ENCODE measurements at regions not wholly inside any gene's neighbourhood (a gene's known extent, or its start where the extent isn't known, plus 50 kb on each side); places are given as distances from the start of the nearest gene placed in this dataset.
"Not testable (repeated sequence)": the region's sequence is repeated elsewhere in the genome, so short reads cannot be mapped to it uniquely, and the experiment has no call there.

DNA sequence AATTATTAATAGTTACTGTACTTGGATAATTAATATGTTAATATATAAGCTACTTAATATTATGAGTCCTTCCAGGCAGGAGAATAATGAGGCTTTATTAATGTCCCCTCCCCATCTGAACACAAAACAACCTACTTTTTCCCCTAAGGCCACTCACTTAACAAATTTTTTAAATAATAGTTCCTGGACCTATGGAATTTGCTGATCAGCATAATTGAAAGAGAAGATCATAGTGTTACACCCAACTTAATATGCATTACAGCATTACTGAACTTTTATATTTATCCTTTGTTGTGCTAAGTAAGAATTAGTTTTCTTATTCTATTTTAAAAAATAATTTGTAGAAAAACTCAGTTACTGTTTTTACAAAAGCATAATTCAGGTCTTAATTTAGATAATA is 1537.7 kb upstream of the GOT2 start:
- no peak for DNase-seq (ENCODE audit: low read depth)

DNA sequence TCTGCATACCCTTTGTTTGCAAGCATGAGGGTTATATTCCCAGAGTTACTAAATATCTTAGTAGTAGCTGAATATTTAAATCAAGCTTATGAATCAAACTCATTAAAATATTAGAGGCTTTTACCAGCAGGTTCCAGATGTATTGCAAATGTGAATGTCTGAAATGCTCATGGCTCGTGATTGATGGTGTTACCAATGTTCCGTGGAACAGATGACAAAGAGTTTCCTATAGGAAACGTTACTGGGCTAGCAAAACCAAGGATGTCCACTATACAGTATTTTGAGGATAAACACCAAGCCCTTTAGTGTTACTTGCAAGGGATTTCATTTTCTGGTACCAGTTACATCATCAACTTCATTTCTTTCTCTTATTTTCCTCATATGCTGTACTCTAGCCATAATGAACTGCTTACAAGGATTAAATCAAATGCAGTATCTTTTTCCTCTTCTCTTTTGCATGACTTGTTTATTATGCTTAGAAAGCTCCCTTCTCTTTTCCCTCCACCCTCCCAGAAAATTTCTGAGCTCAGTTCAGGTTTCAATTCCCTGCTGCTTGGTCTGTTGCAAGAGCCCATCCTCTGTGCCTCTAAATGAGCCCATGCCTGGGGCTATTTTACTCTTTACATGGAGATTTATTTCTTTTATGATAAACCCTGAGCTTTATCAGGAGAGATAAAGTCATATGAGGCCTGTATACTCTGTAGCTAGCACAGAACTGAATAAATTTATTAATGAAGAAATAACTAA is 1537.1 kb upstream of the GOT2 start:
- DNase-seq (ENCODE audit: low read depth): no peak

DNA sequence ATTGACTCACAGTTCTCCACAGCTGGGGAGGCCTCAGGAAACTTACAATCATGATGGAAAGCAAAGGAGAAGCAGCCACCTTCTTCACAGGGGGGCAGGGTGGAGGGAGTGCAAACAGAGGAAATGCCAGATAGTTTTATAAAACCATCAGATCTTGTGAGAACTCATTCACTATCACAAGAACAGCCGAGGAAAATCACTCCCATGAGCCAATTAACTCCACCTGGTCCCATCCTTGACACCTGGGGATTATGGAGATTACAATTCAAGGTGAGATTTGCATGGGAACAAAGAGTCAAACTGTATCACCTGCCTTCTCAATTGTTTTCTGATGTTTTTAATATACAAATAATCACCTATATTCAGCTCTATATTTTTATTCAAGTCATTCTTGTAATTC is 1527.3 kb upstream of the GOT2 start:
- DNase-seq (ENCODE audit: low read depth): no peak

DNA sequence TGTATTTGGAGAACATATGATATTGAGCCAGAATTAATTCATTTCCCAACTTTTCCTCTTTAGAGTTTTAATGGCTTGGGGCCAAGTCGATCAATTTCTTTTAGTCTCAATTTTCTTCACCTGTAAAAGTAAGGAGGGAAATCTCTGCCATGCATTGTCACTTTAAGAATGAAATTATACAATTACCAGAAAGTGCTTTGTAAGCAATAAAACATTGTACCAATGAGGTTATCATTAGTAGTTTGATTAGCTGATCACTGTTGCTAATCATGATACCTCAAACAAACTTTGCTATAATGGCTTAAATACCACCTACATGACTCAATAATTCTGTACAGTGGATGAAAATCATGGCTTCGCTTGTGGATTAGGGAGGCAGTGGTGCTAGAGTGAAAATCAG is 1525.8 kb upstream of the GOT2 start:
- no peak for DNase-seq (ENCODE audit: low read depth)

DNA sequence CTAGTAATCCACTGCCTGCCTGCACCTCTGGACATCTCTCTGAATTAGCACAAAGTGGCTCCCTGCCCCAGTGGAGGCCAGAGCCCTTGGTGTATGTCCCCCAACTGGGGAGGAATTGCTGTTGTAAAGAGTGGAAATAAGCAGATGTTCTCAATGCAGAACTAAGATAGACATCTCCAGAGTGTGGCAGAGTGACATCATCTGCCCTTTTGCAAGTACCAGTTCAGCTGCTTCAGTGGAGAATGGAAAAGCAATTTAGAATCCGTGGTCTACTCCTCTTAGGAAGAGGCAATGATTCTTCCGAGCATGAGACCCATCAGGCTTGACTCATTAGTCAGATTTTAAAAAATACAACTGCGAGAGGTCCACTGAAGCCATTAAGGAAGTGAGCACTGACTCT is 1512.0 kb upstream of the GOT2 start:
- DNase-seq (ENCODE audit: low read depth): no peak

DNA sequence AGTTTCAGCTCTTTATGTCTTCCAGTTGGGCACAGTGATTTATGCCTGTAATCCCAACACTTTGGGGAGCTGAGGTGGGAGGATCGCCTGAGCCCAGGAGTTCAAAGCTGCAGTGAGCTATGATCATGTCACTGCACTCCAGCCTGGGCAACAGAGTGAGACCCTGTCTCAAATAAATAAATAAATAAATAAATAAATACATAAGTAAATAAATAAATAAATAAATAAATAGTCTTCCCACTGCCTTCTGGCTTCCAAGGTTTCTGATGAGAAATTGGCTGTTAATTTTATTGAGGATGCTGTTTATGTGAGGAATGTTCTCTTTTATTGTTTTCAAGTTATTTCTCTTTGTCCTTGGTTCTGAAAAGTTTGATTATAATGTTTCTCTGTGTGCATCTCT is 1507.6 kb upstream of the GOT2 start:
- DNase-seq (ENCODE audit: low read depth): no peak

DNA sequence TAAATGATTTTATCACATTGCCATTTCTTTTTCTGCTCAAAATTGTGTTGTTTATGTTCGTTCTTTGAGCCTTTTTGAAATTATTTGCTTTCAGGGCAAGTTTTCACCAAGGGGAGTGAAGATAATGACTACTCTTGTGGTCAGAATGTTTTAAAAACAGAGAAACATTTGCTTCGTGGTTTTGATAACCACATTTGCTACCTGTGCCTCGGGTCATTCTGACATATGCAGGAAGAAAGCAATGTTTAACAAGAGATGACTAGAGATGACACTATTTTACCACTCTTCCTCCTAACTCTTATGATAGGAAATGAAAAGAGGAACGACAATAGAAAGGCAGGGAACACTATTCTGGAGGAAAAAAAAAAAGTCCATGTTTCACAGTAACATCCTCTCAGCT is 1496.5 kb upstream of the GOT2 start:
- DNase-seq (ENCODE audit: low read depth): peak; percentile 19

DNA sequence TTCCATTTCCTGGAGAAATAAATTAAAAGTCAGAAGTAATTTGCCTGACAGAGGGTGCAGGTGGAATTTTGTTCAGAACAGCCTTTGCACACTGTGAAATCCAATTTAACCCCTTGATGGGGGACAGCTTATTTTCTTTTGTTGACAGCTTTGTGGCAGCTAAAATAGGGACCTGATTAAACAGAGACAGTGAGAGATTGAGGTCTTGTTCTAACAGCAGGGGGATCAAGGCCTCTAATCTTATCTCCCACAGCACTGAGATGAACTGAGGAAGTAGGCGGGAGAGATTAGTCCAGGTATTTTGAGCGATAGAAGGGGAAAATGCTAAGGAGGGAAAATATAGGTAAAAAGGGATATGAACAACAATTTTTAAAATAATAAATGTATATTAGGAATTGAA is 1491.4 kb upstream of the GOT2 start:
- DNase-seq (ENCODE audit: low read depth): no peak

DNA sequence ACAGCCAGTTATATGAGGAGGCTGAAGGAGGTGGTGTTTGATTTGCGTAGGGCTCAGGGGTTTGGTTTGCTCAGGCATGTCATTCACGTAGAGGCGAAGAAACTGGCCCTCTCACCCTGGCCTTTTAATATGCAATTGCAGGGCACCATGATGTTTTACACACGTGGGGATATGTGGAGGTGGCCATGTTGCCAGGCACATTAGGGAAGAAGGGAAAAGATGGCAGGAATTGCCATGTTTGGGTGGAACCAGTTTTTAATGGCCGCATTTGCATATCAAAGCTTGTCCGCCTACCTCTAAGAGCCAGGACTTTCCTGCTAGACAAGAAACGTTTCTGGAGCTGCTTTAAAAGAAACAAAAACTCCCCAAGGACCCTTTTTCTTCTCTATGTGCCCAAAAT is 1483.7 kb upstream of the GOT2 start:
- no peak for DNase-seq (ENCODE audit: low read depth)

DNA sequence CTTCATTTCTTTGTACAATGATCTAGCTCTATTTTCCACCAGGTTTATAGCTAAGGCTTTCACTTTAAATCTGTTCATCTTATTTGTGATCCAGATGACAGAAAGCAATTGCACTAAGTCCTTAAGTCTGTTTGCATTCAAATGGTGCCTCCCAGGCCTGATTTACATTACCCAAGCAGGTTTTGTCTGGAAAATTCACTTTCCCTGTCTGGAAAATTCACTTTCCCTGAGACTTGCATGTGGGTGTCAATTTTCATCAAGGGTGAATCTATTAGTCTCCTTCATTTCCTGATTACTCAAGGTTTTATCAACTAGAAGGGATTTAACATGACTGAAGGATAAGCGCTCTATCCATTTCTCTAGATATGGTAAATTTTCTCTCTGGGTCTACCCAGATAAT is 1480.2 kb upstream of the GOT2 start:
- DNase-seq (ENCODE audit: low read depth): no peak

DNA sequence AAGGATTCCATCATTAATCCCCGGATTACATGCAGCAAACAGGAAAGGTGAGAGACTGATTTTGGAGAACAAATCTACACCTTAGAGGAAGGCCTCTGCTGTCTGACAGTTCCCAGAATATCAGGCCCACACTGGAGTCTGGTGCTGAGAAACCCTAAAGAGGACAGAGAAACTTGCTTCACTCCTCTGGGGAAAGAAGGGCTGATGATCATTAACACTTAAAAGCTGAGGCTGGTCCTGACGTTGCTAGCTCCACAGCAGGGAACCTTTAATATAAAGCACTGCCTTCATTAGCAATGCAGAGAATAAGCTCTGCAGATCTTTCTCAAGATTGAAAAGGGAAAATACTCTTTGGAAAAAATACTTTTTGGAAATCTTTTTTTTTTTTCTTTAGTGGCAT is 1472.4 kb upstream of the GOT2 start:
- no peak for DNase-seq (ENCODE audit: low read depth)

DNA sequence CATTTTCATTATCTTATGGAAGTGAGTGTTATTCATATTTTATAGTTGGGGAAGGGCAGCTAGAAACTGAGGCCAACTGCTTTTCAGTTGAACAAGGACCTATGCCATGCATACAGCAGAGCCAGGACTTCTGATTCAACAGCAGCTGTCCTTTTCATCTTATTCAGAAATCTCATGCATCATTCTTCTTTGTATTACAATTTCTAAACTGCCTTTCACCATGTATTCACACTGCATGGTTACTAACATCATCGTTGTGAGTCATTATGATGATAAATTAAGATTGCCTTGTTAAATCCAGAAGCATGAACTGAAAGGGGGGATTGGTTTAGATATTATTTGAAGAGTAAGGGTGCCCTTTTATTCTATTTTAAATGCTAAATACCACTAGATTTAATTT is 1470.1 kb upstream of the GOT2 start:
- peak; percentile 21 for DNase-seq (ENCODE audit: low read depth)

DNA sequence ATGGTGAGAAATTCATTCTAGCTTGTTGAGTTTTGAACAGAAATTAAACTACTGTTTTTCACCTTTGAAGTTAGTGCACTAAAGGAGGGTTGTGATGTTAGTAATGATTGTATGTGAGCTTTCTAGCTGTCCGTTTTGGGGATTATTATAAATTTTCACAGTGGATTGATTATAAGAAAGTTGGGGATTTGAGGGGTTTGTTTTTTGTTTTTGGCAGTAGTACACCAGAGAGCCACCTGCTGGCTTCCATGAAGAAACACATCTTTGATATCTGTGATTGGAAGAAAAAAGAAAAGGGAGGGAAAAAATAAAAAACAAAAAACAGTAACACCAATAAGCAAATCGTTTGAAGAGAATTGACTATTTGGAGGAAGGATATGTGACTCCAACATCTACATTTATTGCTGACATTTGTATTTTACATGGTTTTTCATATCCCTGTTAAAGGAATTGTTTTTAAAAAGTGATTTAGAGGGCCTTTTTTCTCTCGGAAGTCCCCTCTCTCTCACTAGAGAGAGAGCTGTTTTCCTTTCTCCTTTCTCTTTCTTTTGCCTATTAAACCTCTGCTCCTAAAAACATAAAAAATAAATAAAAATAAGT is 1469.5 kb upstream of the GOT2 start:
- DNase-seq (ENCODE audit: low read depth): peak; percentile 2

DNA sequence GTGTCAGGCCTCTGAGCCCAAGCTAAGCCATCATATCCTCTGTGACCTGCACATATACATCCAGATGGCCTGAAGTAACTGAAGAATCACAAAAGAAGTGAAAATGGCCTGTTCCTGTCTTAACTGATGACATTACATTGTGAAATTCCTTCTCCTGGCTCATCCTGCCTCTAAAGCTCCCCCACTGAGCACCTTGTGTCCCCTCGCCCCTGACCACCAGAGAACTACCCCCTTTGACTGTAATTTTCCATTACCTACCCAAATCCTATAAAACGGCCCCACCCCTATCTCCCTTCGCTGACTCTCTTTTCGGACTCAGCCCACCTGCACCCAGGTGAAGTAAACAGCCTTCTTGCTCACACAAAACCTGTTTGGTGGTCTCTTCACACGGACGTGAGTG is 1466.6 kb upstream of the GOT2 start:
- not testable (repeated sequence) for DNase-seq (ENCODE audit: low read depth)

DNA sequence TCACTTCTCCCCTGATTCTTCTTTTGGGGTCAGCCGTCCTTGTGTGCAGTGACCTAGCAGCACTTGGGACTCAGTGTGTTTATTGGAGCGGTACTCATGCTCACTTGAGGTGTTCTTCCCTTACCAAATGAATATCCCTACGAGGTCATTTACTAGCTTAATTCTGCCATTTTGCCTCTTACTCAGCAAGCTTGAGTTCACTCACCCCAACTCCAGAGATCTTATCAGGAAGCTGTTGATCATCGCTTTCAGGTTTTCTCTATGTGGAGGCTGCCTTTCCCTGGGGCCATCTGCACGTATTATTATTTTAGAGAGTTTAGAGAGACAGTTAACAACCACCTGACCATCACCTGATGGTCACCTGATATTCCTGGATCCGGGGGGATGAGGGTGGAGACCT is 1466.0 kb upstream of the GOT2 start:
- DNase-seq (ENCODE audit: low read depth): no peak

DNA sequence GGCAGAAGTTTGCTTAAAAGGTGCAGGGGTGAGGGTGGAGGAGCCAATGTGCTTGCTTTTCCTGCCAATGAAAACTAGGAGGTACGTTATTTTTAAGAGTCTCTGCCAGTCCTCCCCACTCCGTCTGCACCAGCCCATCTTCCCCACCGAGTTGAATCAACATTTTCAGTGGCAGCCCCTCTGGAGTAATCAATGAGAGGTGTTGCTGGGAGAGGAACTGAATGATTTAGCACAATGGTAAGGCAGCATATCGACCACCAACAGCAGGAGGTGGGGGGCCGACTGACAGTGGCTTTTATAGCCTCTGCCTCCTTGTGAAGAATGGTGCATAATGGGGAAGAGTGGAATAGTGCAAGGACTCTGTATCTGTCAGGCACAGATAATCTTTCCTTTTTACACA is 1465.0 kb upstream of the GOT2 start:
- DNase-seq (ENCODE audit: low read depth): no peak

DNA sequence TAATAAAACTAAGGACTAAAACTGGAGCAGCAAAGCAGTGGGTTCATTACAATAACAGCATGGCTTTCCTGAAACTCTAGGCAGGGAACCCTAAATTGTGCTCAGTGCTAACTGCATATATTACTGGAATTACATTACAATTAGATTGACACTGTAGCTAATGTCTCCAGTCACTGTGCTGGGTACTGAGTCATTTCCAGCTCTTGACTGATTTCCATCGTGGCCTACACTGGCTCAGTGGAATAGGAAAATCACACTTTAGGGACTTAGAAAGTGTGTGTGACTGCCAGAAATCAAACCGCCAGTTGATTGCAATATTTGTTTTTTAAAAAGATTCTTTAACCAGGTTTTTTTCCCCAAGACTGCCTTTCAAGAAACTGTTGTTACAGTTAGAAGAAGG is 1447.4 kb upstream of the GOT2 start:
- DNase-seq (ENCODE audit: low read depth): no peak

DNA sequence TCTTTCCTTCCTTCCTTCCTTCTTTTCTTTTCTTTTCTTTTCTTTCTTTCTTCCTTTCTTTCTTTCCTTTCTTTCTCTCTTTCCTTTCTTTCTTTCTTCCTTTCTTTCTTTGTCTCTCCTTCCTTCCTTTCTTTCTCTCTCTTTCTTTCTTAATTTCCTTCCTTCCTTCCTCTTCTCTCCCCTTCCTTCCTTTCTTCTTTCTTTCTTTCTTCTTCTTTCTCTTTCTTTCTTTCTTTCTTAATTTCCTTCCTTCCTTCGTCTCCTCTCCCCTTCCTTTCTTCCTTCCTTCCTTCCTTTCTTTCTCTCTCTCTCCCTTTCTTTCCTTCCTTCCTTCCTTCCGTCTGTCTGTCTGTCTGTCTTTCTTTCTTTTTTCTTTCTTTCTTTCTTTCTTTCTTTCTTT is 1446.5 kb upstream of the GOT2 start:
- DNase-seq (ENCODE audit: low read depth): no peak

DNA sequence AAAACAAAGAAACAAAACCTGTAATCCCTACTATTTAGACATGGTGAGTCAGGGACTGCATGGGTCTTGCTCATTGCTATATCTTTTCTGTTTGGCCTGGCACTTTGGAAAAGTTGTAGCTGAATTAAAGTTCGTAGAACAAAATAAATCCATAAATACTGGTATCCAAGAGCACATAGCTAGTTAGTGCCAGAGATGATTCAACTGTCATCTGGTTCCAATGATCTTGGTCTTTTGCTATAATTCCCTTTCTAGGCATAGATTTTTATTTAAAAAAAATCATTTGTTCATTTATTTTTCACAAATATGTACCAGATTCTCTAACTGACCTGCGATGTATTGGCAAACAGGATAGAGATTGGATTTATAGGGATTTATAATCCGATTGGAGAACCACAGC is 1436.1 kb upstream of the GOT2 start:
- no peak for DNase-seq (ENCODE audit: low read depth)

DNA sequence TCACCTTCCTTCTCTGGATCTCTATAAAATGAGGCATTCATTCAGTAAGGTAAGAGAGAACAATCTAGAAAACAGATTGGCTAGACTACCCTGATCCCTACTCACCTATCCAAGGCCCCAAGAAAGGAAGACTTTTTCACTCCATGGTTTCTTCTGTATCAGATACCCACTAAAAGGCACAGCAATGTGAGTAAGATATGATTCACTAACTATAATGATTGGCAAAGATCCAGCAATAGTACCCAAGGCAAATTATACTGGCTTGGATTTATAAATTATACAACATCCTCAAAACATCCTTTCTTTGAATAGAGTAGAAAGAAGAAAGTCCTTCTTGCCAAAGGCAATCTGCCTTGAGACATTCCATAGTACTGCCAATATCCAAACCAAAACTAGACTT is 1432.0 kb upstream of the GOT2 start:
- no peak for DNase-seq (ENCODE audit: low read depth)

DNA sequence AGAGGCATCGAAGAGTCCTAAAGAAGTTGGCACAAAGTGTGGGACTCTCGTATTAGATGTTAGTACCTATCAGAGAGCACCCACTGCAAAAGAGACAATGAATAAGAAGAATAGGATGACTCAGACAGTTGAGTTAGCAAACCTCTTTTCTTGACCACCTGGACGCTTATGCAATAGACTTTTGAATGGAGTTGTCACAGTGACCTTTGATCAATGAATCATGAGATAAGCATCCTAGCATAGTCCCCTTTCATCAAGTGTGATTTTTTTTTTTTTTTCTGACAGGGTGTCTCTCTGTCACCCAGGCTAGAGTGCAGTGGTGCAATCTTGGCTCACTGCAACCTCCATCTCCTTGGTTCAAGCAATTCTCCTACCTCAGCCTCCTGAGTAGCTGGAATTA is 1417.9 kb upstream of the GOT2 start:
- DNase-seq (ENCODE audit: low read depth): no peak

DNA sequence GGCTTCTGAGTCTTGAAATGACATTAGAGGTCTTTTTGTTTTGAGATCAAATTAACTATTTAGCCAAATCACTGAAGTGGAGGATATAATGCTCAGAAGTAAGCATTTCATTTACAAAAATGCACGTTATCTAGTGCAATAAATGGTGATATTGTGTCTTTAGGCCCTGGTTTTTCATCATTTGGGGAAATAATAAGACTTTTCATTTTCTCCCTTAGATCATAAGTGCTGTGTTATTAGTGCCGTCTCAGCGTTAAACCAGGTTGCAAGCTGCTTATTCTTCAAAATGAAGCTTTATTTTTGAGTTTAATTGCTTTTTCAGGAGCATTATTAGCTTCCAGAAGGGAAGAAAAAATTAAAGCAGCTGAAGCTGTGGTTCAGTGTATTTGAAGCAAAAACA is 1416.8 kb upstream of the GOT2 start:
- no peak for DNase-seq (ENCODE audit: low read depth)

DNA sequence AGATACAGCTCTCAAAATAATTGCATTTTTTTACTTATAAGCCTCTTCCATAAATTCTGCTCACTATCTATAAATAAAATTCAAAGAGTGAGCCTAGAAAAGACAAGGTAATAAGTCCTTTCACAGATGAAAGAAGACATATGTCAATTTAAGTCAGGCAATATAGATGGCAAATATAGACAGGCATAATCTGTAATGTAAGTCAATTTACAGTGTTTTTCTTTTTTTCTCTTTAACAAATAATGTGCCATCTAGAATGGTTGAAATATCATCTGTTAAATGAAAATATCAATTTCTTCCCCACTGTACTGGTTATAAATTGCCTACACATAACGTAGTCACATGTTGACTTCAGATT is 1409.2 kb upstream of the GOT2 start:
- DNase-seq (ENCODE audit: low read depth): no peak
